Forelimb muscle (tissue), 1 donor: ENCODE measurements at regions not wholly inside any gene's neighbourhood (a gene's known extent, or its start where the extent isn't known, plus 50 kb on each side); places are given as distances from the start of the nearest gene placed in this dataset.

Experiments used
- DNase-seq: peaks from one replicate; pipeline ENCODE4 v3.0.0-alpha.2; 2013; ENCODE audit warnings: low read depth

DNA sequence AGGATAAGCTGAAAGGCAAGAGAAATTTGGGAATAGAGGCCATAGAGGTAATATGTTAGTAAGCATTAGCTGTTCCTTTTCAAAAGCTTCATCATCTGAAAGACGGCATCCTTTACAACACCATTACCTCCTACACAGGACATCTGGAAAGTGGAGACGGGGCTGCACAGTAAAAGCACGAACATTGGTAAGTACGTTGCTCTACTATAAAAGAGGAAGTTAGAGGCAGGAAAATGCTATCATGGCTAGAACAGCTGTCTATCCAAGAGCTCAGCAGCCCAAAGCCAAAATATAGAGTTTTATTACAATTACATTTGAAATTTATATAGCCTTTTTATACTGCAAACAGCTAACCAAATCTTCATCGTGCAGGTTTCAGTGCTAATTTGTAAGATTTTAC lies 172.3 kb upstream of the GRIP1 start:
- no peak for DNase-seq

DNA sequence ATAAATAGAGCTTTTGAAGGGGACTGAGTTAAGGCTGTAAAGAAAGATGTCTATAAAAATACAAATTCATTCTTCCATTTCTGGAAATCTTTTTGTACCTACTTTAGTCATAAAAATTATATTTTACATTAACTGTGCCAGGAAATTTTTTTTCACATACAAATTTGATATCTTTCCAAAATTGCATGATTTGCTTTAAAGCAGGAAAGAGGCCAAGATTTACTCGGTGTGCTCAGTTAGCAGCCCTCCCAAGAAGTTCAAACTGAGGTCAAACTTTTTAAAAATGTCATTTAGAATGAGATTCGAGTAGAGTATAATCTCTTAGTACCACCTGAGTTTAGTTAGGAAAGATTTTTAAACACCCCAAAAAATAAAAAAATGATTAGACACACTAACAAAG lies 173.2 kb upstream of the GRIP1 start:
- no peak for DNase-seq

DNA sequence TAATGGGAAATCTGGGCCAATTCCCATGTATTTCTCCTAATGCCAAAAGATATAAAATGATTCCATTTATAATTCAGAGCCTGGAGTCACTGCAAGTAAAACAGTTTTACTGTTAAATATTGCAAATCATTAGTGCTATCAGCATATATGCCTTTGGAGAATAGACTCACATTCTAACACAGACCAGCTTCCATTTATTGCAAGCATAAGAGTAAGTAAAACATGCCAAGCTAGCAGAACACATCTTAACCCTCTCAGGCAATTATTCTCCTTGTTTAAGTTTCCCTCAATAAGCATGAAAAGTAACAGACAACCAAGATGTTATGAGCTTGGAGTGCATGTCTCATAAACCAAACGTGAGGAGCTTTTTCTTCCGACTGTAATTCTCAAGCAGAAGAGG lies 173.9 kb upstream of the GRIP1 start:
- no peak for DNase-seq

DNA sequence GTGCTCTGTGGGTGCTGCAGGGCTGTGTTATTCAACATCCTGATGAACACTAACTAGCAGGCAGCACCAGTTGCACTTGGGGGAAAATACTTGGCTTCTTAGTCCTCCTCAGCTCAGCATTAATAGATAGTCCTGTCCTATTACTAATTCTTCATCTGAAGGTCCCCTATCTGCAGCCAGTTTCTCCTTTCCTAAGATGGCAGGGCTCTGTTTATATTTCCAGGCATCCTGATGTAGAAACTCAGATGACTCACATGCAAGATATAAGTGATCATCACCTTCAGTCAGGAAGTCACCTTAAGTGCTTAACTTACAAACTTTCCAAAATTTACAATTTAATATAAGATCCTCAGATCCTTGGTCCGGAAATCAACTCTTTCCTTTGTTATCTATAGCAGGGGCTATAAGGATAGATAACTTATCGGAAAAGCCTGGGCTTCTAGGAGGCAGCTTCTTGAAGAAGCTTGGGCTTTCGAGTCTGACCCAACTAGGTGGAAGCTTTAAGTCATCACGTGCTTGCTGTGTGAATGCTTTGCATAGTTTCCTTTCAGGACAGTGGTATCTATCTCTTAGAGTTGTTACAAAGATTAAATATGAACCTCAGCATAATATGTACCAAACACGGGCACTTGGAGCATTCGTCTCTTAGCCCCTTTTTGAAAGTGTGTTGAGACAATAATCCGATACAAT lies 181.0 kb upstream of the GRIP1 start:
- DNase-seq, result no peak

DNA sequence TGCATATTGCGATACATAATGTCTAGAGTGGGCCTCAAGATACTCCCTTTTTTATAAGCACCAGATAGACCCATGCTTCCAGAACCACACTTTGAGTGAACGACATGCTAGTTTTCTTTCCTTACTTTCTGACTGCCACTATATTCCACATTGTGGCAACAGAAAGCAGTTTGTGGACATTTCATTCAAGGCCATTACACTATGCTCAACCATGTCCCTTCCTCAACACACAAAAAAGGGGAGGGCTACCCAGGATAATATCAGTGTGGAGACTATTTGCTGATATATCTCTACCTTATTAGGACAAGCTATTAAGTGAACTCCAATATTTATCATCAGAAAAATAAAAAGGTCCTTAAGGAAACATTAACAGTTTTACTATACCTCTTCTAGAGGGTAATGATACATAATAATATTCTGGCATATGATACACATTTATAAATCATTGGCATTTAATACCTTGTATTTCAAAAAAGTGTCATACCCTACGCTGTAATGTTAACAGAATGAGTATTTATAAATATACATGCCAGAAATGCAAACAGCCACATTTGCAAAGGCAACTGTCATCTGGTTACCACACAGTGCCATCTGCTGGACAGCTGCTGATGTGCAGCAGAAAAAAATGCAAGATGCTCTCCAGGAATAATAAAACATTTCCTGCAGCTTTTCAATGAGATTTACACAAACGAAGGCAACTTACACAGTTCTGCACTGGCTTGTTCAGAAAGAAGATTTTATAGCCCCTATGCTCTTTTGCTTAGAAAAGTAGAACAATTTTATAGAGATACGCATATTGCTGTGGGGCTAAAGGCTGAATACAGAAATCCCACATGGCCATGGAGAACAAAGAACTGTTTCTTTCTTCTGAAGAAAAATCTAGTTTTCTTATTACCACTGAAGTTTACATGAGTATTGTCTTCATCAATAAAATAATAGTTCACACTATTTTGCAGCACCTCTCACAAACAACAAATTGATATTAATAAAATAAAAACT lies 182.2 kb upstream of the GRIP1 start:
- DNase-seq, result peak; percentile 47

DNA sequence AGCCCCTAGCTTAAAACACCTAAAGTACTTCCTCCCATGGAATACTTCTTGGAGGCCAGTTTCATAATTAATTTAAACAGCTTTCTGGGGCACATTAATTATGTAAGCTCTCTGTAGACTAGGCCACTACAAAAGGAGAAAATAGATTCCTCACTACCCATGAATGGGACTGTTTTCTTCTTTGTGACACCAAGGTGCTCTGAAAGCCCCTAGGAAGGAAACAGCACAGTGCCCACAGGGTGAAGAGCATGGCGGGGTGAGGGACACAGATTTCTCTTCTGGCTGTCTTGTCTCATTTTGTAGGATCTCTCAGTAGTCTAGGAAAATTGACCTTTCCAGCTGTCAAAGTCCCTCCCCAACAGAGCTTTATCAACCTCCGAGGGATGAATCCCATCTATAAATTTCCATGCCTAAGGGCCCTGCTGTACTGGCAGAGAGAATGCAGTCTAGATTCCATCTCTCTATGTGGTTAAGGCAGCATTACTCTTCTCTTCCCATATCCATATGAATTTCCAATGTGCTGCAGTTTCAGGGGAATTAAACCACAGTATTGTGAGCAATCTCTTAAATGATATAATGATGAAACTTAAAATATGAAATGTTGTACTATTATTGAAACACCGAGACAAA lies 183.6 kb upstream of the GRIP1 start:
- no peak for DNase-seq

DNA sequence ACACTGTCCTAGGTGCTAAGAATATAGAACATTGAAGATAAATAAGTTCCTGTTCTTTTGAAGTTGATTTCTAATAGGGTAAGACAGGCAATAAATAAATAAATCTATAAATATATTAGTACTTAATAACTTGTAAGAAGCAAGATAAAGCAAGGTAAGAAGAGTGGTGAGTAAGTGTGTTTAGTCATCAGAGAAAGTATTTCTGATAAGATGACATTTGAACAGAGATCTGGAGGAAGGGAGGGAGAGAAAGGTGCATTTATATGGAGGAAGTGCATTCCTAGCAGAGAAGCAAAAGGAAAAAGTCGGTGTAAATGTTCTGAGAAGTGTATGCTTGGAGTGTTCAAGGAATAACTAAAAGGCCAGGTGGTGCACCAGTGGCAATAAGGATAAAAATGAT lies 184.4 kb upstream of the GRIP1 start:
- no peak for DNase-seq

DNA sequence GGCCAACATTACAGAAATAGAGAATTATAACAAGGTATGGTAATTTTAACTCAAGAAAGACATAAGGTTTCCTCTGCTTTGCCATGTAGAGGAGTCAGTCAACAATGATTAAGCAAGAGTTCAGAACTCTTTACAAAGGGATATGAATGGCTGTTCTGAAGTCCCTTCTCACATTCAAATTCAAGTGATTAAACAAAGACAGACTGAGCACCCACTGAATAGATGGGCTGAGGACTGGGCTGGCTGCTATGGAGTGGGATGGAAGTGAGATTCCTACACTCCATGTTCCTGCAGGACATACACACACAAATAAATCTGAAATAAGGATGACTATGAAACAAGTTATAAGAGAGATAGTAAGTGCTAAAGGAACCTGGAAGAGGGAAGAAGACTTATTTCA lies 199.0 kb upstream of the GRIP1 start:
- no peak for DNase-seq

DNA sequence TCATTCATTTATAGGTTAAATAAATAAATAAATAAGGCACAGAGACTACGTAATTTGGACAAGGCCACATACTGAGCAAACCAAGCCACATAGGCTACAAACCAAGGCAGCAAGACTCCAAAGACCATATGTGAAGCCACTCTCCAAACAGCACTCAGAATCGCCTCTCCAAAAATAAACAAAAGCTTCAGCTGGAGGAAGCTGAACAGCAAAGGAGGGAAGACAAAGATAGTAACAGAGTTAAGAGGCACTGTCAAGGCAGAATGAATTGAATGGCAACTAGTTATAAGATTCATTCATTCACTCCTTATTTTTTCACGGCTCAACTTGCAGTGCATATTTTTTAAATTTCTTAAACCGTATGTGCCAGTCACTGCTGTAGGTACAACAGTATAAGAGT lies 200.5 kb upstream of the GRIP1 start:
- DNase-seq, result no peak

DNA sequence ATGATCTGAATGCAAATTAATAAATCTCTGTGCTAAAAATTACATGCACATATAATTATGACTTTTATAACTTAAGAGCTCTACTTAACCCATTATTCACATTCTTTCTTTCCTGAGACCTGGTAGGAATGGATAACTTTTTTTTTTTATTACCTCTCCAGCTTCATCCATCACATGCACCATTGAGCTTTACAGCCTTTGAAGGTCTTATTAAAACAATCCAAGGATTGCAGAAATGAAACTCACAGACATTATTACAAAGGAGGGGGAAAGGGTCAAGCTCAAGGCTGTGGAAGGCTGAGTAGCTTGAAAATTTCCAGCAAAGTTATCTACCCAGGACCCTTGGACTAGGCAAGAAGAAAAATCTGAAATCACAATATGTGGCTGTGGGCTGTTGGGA lies 202.5 kb upstream of the GRIP1 start:
- no peak for DNase-seq

DNA sequence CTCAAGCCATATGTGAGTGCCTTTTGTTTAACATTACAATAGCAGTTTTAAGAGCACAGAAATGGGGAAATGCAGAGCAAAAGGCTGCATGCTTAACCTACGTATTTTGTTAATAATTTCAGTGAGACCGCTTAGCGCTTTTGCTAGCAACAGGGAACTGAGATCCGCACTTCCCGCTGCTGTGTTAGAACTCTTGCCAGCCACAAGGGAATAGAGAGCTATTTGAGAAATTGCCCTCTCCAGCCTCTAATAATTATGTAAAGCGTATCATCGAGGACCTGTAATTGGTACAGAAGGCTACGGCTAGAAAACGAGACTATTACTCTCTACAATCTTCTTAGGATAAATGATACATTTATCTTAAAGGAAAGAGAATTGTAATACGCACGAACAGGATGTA lies 205.2 kb upstream of the GRIP1 start:
- no peak for DNase-seq

DNA sequence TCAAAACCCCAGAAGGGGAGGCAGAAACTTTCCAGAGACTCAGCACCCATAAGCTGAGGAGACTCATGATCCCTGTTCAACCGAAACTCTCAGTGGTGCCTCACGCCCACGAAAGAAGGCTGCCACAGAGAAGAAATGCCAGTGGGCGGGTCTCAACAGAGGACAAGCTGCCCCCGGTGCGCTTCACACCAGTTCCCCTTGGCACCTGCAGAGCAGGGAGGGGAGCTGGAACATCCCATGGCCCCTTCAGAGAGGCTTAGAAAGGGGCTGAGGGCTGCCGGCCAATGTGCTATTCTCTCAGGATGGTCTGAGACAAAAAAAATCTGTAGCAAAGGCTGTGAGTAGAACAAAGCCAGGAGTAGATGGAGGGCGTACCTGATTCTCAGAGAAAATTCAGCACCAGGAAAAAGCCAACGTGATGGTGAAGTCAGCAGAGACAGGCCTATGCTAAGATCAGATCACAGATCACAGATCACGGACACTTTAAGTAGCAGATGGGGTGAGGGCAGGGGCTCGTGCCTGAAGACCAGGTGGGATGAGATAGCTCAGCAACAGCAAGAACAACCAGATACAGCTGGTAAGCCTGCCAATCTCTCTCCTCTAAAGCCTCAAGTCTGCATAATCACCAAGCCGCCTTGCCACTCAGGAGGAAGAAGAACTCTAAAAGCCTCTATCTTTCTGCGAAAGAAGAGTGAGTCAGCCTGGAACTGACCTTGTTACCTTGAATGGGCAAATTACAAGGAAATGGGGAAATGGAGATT lies 206.4 kb upstream of the GRIP1 start:
- DNase-seq, result no peak

DNA sequence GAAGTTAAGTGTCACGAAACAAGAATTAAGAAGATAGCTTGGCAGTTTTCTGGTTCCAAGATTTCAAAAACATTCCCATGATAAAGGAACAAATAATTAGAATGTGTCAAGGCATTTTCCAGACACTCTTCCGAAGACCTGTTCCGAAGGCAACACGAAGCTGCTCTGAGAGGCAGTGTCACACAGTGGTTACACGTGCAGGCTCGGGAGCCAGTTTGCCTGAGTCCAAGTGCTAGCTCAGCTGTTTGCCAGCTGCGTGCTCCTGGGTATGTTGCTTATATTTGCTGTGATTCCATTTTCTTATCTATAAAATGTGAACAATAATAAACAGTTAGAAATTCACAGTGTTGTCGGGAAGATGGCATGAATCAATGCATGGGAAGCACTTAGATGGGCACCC lies 217.9 kb upstream of the GRIP1 start:
- DNase-seq, result no peak

DNA sequence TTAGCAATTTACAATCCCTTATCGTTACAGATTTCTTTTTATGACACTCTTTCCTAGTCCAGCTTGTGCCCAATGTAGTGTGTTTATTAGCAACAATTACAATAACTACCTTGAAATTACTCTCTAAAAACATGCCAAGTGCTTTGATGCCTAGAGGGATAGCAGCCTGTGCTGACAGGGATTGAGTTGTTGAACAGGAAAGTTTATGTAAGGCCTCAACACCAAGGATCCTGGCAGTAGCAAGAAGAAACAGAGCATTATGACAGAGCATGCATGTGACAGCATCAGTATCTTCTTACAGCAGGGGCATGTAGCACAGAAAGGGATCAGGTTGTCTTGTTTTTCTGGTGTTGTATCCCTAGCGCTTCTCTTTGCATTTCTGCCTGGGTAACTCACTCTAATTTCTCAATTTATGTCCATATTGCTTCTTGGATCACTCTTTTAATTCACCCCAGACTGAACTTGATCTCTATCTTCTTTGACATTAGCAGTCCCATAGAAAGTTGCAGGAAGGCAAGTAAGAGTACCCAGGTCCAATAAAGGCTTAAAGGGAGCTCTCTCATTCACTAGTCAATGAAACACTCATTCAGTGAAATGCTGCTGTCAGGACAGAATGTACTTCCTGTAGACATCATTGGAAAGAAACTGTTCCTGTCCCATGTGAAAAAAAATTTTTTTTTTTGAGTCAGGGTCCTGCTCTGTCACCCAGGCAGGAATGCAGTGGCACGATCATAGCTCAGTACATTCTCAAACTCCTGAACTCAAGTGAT lies 220.0 kb upstream of the GRIP1 start:
- no peak for DNase-seq

DNA sequence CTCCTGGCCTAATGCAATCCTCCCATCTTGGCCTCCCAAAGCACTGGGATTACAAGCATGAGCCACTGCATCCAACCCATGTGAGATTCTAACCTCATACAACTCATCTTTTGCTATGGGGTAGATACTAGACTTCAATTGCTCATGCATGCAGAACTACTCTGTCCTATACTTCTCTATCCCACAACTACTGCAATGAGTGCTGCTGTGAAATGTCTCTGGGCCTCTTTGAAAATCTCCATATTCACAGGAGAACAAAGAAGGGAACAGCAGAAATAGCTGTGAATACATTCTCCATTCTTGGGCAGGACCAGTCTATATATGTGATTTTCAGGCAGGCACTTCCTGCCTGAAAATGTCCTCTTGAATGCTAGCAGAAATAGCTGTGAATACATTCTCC lies 220.7 kb upstream of the GRIP1 start:
- DNase-seq, result no peak

DNA sequence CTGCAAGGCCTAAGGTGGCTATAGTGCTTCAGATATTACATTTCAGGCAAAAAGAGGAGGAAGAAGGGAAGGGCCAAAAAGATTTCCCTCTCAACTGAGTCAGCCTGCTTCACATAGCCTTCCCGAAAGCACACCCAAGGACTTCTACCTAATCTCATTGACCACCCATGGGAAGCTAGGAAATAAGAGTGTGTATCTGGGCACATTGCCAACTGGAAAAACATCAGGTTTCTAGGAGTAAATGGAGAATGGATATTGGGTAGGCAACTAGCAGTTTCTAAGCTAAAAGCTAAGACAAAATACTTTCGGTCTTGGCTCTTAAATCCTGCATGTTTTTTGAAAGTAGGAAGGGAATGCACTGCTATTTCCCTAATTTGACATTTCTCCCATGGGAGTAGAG lies 221.7 kb upstream of the GRIP1 start:
- DNase-seq, result no peak

DNA sequence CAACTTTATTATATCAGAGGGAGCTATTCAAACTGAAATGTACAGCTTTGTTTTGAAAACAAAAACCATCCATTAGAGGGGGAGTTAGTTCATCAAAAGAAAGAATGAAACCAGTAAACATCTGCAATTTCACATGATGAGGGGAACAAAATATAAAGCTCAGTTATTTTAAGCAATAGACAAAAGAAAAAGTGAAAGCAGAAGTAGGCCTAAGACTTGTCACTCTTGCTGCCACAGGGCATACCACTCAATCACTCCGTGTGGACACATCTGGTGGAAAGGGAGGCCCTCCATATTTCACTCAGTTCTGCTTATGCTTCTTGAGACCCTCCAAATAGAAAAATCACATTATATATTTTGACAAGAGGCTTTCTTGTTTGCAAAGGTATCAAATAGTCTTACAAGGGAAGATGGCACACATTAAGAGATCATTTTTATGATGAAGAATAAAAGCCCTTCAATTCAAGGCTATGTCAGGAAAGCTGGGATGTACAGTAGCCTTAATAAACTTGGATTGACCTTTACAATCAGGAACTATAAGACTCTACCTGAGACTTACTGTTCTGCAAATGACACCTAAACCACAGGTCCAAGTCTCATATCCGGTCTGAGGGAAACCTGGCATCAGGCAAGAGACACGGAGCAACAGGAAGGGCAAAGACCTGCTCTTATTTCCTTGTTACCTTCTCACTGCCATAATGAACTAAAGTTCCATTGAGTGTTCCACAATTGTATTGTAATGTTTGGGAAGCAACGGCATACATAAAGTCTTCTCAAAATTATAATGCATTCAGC lies 222.5 kb upstream of the GRIP1 start:
- DNase-seq, result no peak

DNA sequence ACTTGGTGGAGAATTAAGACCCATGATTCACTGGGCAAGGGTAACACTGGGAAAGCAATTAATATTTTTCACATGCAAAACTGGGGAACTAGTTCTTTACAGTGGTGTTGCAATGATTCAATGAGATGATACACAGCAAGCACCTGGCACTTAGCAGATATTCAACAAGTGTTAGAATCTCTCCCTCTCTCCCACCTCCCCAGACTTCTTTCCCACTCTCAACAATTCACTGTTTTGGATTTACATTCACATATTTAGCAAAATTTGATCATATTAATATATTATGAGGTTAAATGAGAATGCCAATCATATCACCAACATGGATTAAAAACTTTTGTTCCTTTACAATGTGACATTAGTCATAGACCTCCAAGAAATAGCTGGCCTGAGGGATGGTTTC lies 223.1 kb upstream of the GRIP1 start:
- no peak for DNase-seq

DNA sequence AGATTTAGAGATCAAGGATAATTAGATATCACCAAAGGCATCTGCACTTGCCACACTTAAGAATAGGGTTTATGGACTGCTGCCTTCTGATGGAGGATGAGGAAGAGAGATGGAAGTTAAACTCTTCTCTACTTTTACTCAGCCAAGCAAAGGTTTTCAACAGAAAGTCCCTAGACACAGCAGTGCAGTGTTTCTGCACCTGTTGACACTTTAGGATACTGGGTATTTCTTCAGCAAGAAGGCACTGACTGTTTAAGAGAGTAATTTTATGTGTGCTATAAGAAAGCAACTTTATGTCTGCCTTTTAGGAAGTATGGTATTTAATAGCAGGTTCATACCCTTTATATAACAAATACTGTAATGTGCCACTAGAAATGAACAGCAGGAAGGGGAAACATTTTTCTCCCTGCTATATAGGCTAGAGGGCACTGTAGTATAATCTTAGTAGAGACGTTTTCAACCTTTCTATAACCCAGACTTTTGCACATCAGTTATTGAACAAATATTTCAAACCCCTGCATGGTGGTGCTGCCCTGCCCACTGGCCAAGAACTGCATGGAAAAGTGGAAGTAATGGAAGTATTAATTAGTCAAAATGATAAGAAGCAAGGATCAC lies 225.0 kb upstream of the GRIP1 start:
- DNase-seq, result no peak

DNA sequence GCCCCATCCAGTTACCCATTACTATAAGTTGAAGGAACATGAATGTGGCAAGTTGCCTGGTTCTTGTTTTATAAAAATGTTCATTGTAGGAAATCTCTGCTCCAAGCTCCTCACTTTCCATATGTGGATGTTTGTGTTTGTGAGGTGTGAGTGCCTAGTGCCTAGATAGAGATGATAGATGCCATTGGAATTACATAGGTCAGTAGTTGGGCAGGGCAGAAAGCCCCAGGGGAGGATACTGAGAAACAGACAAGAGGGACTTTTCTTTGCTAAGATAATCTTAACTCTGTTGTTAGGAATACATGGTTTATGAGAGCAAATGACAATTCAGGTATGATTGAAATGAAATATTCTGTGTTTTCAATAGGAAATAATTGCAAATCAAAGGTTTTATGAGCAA lies 226.3 kb upstream of the GRIP1 start:
- no peak for DNase-seq
